IPS-NIHi11 (cell line): ENCODE measurements at regions not wholly inside any gene's neighbourhood (a gene's known extent, or its start where the extent isn't known, plus 50 kb on each side); places are given as distances from the start of the nearest gene placed in this dataset.
"Not testable (repeated sequence)": the region's sequence is repeated elsewhere in the genome, so short reads cannot be mapped to it uniquely, and the experiment has no call there.

ENCODE experiments used
- DNase-seq: peaks from one replicate; pipeline ENCODE4 v3.0.0; 2012; ENCODE audit warnings: mixed read lengths, low spot score

DNA sequence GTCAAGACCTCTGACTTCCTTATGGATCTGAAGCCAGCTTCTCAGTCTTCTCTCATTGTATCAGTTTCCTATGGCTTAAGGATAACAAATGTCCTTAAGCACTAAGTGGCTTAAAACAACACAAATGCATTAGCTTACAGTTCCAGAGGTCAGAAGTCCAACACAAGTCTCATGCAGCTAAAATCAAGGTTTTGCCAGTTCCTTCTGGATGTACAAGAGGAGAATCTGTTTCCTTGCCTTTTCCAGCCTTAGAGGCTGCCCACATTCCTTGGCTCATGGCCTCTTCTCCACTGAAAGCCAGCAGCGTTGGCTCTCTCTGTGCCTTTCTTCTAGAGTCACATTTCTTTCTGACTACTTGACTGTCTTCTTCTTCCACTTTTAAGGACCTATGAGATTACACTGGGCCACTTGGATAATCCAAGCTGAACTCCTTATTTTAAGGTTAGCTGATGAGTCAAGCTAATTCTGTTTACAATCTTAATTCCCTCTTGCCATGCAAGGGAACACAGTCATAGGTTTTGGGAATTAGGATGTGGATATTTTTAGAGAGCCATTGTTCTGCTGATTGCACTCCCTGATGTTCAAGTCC lies 179.0 kb downstream of the BCAS1 start:
- DNase-seq, result no peak

DNA sequence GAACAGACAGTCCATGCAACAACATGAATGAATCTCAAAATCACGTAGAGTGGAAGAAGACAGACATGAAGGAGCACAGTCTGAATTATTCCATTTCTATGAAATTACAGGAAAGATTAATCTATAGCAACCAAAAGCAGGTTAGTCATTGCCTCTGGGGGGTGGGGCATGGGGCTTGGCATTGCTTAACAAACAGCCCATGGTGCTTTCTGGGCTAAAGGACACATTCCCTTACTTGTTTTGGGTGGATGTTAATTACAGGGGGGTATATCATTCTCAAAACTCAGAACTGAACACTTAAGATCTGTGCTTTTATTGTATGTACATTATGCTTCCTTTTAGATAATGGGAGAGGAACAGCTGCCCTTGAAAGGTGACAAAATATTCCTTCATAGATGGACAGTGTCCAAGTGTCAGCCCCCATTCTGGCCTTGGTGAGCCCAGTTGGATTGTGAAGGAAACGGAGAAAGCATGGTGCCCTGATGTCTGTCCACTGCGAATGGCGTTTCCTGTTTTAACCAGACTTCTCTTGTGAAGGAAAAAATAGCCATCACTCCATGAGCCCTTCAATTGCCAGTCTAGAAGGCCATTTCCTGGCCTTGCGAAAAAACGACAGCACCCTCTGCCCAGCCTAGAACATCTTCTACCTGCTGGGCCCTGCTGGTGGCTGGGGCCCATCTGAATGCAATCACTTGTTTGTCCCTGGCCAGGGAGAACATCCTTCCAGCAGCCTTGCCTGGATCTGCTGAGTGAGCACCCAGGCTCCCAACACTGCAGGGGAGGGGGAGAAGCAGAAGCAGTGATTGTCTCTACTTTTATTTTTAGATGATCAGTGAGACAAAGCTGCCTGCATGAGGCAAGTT lies 179.7 kb downstream of the BCAS1 start:
- no peak for DNase-seq

DNA sequence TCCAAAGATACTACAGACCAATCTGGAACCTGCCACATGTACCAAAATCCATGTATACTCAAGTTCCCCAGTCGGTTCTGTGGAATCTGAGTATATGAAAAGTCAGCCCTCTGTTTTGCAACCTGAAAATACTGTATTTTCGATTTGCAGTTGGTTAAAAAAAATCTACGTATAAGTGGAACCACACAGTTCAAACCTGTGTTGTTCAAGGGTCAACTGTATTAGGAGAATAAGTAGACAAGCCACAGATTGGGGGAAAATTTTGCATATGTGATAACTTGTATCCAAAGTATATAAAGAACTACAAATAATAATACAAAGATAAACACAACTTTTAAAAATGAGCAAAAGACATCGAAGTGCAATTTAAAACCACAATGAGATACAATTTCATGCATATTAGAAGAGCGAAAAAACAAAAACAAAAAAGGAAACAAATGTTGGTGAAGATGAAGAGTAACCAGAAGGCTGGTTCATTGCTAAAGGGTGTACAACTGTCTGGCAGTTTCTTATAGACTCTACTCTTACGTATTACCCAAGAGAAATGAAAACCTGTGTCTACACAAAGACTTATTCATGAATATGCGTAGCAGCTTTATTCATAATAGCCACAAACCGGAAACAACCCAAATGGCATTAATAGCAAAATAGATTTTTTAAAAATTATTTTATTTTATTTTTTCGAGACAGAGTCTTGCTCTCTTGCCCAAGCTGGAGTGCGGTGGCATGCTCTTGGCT lies 180.8 kb downstream of the BCAS1 start:
- no peak for DNase-seq

DNA sequence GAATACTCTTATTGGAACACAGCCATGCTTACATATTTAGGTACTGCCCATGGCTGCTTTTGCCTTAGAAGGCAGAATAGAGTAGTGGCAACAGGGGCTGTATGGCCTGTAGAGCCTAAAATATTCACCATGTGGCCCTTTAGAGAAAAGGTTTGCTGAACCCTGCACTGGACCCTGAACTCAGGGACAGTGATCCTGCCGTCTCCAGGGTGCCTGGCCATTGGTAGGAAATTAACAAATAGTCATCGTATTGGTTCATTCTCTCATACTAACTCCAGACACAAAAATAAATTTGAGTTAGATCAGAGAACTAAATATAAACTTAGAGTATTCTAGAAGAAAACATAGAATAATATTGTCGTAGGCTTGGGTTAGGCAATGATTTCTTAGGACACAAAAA lies 181.4 kb downstream of the BCAS1 start:
- DNase-seq, result no peak

DNA sequence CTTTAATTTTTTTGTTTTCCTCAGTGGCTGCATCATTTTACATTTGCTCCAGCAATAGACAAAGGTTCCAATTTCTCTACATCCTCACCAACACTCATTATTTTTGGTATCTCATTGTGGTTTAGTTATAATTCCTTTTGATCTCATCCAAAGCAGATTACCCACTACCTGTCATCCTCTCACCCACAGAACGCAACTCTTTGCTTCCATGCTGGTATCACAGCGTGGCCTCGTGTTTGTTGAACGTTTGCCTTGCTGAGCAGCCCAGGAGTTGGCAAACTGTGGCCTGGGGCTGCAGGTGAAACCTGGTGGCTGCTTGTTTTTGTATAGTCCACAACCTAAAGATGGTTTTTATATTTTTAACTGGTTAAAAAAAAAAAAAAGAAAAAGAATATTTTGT lies 181.9 kb downstream of the BCAS1 start:
- DNase-seq, result no peak

DNA sequence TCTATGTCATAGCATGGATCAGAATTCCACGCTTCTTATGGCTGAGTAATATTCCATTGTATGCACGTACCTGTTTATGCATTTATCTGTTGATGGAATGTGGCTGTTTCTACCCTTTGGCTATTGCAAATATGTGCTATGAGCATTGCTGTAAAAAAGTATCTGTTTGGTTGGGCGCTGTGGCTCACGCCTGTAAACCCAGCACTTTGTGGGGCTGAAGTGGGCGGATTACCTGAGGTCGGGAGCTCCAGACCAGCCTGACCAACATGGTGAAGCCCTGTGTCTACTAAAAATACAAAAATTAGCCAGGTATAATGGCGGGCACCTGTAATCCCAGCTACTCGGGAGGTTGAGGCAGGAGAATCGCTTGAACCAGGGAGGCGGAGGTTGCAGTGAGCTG lies 182.4 kb downstream of the BCAS1 start:
- no peak for DNase-seq

DNA sequence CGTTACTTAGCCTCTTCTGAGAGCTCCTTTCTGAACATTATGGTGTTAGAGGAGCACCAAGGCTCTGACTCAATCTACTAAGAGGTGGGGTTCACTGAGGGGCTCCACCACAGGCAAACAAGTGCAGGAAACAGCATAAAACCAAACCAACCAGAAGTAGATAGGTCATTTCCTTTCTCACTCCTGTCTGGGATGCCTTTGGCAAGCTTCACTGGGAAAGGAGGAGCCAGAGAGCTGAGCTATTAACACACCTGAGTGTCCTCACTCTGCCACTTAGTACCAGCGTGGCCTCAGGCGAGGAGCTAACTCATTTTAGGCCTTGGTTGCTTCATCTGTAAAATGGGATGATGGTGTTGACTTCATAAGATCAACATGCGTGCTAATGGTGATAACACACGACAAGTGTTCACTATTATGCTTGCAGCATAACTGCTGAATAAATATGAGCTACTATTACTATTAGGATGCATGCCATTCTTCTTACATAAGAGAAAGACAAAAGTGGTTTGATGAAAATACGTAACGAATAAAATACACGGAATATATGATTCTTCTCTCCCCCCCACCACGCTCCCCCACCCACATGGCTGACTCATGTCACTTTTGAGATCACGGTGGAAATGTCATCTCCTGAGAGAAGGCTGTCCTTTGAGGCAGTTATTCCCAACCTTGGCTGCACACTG lies 185.4 kb downstream of the BCAS1 start:
- DNase-seq, result no peak

DNA sequence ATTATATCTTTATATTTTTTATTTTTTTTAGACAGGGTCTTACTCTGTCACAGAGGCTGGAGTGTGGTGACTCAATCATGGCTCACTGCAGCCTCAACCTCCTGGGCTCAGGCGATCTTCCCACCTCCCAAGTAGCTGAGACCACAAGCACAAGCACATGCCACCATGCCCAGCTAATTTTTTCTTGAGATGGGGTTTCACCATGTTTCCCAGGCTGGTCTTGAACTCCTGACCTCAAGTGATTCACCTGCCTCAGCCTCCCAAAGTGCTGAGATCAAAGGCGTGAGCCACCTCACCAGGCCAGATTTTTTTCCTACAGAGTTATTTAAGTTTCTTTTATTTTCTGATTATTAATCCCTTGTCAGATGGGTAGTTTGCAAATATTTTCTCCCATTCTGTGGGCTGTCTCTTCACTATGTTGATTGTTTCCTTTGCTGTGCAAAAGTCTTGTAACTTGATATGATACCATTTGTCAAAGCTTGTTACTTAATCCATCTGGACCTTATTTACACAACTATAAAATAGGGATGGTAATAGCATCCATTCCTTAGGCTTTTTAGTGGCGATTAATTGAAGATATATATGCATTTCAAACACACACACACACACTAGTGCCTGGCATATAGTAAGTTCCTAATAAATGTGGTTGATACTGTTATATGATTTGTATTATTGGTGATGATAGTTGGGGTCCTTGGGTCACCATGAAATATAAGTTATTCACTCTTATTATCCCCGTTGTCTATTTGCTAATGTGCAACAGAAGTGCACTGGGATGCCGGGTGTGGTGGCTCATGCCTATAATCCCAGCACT lies 187.1 kb downstream of the BCAS1 start:
- no peak for DNase-seq

DNA sequence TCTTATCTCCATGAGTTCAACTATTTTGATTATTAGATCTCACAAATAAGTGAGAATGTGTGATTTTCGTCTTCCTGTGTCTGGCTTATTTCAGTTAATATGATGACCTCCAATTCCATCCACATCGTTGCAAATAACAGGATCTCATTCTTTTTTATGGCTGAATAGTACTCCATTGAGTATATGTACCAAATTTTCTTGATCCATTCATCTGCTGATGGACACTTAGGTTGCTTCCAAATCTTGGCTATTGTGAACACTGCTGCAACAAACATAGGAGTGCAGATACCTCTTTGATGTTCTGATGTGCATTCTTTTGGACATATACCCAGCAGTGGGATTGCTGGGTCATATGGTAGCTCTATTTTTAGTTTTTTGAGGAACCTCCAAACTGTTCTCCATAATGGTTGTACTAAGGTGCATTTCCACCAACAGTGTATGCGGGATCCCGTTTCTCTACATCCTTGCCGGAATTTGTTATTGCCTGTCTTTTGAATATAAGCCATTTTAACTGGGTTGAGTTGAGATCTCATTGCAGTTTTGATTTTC lies 187.9 kb downstream of the BCAS1 start:
- not testable (repeated sequence) for DNase-seq

DNA sequence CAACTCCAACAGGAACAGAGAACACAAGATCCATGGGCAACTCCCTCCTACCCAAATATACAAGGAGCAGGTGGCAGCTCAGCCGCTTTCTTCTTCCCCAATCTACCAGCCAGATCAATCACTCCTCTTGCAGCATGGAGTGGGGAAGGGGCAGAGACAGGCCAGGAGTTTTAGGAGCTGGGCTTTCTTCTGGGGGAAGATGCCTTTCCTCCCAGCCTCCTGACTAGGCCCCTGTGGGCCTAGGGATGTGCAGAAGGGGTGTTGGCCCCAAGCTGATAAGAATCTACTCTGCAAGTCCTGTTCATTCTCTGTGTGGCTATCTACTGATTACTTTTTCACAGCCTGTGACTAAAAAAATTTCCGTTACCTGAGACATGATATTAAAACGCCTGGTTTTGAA lies 189.0 kb downstream of the BCAS1 start:
- DNase-seq, result no peak

DNA sequence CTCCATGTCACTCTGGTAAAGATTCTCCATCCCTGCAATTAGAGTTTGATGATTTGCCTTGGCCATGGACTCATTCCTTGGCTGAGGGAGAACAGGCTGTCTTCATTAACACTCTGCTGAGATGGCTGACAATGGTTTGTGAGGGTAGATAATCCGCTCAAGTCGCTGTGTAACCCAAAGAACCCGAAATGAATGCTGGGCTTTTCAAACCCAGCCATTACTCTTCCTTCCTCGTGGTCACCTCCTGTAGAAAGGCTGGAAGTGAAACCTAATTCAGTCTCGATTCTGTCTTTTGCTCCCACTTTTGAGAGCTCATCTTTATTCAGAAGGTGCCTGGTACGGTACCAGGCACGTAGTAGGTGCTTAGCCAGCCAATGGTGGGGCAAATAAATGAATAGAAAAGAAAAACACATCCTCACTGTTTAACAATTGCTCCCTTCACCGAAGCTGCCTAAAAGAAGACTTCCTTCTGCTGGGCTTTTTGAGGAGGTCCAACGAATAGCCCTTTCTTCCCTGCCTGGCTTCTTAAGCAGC lies 190.2 kb downstream of the BCAS1 start:
- DNase-seq, result no peak

DNA sequence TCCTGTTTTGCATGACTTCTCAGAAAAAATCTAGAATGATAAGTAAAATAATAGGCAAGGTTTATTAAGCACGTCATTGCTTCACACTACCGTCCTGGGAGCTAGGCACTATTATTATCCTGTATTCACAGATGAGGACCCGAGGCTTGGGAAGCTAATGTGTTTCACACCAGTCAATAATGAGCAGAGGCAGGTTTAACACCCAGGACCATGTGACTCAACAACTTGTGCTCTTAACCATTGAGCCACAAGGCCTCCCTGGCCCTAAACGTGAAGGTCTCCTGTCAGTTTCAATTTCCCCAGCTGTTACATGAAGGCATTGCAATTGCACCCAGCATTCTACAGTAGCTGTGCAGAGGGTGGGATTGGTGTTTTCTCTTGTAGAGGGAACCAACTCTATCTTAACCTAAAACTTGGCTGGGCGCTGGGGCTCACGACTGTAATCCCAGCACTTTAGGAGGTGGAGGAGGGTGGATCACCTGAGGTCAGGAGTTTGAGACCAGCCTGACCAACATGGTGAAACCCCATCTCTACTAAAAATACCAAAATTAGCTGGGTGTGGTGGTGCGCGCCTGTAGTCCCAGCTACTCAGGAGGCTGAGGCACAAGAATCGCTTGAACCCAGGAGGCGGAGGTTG lies 191.2 kb downstream of the BCAS1 start:
- no peak for DNase-seq

DNA sequence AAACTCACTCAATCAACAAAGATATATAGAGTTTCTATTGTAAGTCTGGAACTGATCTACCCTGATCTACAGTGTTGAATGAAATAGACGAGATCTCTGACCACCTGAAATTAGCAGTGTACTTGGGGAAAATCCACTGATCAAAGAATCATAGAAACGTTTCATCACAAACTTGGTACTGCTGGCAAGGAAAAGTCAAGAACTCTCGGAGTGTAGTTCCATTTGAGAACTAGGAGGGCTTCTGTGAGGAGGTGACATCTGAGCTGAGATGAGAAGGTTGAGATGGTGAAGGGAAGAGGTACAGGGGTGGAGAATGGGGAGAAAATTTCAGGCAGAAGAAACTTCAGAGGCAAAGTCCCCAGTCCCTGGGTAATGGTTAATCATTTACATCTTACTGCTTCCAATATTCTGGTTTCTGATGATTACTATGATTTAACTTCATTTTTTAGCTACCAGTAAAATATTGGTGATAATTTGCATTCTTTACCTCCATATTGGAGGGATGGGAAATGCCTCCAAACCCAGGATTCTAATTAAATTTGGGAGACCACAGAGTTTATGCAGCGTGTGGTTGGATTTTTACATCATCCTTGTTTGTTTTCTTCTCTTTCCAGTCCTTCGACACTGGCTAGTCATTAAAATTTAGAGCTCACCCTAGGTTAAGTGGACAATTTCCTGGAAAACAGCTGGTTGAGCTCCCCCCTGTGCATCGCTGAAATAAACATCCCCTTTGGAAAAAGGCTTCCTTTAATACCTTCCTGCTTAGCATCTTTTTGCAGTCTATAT lies 191.9 kb downstream of the BCAS1 start:
- DNase-seq, result no peak

DNA sequence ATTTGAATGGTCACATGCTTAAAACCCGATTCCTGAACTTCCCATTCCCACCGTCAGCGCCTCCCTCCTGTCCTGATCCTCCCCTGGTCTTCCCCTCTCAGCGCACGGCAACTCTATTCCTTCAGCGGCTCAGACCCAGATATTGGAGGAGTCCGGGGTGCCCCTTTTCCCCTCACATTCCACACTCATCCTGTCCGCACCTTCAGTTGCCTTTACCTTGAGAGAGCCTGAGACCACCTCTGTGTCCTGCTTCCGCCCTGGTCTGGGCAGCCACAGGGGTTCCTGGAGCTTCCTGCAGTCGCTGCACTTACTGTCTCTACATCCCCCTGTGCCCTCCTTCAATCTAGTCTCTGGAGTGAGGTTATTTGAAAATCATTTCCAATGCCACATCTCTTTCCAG lies 193.4 kb downstream of the BCAS1 start:
- DNase-seq, result no peak

DNA sequence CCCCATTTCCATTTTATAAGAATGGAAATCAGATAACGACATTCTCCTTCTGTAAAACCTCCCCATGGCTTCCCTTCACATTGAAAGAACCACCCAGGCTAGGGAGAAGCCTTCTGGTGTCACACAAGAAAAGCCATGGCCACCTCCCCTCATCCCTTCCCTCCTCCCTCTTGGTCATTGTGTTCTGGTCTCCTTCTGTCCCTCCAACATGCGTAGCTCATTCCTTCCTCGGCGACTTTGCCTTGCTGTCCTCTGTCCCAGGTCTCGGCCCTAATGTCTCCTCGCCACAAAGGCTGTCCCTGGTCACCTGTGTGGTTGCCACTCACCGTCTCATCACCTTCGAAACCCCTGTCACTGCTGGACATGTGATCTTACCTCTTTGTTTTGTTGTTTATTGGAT lies 193.9 kb downstream of the BCAS1 start:
- no peak for DNase-seq

DNA sequence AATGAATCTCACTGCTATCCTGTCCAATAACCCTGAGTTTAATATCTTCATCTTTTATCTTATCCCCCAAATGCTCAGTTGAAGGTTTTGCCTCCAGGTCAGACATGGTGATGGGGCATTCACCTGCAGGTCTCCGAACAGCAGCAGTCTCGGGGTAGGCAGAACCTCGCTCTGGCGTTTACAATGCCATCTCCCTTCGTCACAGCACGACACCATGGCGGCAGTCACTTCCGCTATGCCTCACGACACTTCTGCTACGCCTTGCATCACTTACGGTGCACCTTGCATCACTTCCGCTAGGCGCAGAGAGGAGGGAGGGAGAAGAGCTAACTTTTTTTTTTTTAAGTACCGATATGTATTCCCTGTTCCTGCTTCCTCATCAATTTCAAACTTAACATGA lies 194.9 kb downstream of the BCAS1 start:
- no peak for DNase-seq

DNA sequence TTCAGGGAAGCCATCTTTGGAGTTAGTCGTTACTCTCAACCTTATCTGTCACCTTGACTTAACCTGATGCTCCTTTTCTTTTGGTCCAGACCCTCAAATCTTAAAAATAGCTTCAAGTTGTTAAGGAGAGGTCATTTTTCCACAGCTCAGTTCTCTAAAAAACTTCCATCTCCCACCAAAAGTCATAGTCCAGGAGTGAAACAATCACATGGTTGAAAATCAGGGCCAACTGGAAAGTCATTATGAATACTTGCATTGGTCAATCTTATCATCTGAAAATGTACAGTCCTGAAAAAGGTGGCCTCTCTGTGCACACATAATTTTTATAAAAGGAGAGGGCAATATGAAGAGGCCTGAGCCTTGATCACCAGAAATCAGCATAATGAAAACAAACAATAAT lies 195.7 kb downstream of the BCAS1 start:
- no peak for DNase-seq

DNA sequence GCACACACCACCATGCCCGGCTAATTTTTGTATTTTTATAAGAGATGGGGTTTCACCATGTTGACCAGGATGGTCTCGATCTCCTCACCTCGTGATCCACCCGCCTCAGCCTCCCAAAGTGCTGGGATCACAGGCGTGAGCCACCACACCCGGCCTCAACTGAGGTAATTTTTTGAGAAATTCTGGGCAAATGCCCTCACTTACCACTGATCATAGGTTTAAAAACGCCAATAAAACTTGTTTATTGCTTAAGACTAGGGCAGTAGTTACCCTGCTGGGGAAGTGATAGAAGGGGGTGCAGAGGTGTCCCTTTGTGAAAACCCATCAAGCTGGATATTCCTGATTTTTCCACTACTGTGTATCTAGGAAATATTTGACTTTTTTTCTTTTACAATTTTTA lies 196.3 kb downstream of the BCAS1 start:
- DNase-seq, result no peak

DNA sequence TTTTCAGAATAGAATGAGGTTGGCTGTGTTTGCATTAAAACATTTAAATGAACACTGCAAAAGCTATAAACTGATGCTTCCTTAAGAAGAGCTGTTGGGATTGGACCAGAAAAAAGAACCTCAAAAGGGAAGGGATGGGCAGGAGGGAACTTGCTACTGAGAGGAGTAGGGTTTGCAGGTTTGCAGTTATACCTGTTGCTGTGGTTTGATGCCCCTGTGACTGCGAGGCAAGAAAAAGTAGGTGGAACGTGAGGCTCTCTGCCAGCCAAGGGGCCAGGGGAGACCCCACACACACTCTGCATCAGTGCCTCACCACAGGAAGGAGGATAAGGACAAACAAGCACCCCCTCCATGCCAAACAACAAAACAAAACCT lies 197.2 kb downstream of the BCAS1 start:
- DNase-seq, result no peak
